ENCODE measurements at regions not wholly inside any gene's neighbourhood (a gene's known extent, or its start where the extent isn't known, plus 50 kb on each side); places are given as distances from the start of the nearest gene placed in this dataset.

- H3K27ac ChIP-seq (ENCODE audit: low read length in 2 of 2) = no peak overlapping the region
- H3K4me2 ChIP-seq (replicated peaks; ENCODE audit: low read depth, low read length, poor library complexity, severe bottlenecking) = no peak overlapping the region
- no peaks in the 10 kb centered on the region for H4K20me1 ChIP-seq (ENCODE audit: control insufficient read depth, insufficient read depth, low read length, poor library complexity, severe bottlenecking)
- intact Hi-C loops (cut with micrococcal nuclease) = no loop called here
- no peaks in the 10 kb centered on the region for H3K4me1 Mint-ChIP-seq
- peaks cover 0 to 6% (median 0%) of the 10 kb centered on the region in 3 donors for H3K9me3 ChIP-seq (ENCODE audit: control extremely low read depth in 1 of 3, control insufficient read depth in 2 of 3, insufficient read depth in 1 of 3, low read length in 2 of 3)
- no peak overlapping the region for H3K4me3 ChIP-seq (ENCODE audit: control extremely low read depth in 1 of 5, extremely low read depth in 1 of 5, insufficient read depth in 1 of 5, low read depth in 2 of 5, low read length in 4 of 5)
- no peak for ATAC-seq (ENCODE audit: low read depth)
- no peak overlapping the region for H2AFZ ChIP-seq (ENCODE audit: insufficient read depth, low read depth, low read length, poor library complexity, severe bottlenecking)
- WGBS (ENCODE audit: insufficient coverage) = 100% methylated on average over 1 of the region's 3 CpGs
- DNase-seq = no peak
- ChIA-PET CTCF (no interaction called here), POLR2A (no interaction called here)
- H3K27ac Mint-ChIP-seq = no peak overlapping the region
- no peaks in the 10 kb centered on the region for H3K36me3 ChIP-seq (replicated peaks in 1 of 2; ENCODE audit: control extremely low read depth in 1 of 2, control insufficient read depth in 1 of 2, extremely low read depth in 1 of 2, insufficient read depth in 2 of 2, low read length in 1 of 2)
- H3K9ac ChIP-seq (ENCODE audit: low read length) = no peak overlapping the region
- no peaks in the 10 kb centered on the region for H3K27me3 ChIP-seq (replicated peaks in 1 of 4; ENCODE audit: control extremely low read depth in 1 of 4, control insufficient read depth in 3 of 4, insufficient read depth in 4 of 4, low read length in 3 of 4)
- no peaks in the 10 kb centered on the region for H3K27me3 Mint-ChIP-seq
- no peak overlapping the region for H3K4me3 Mint-ChIP-seq
- H3K4me1 ChIP-seq (ENCODE audit: control insufficient read depth in 2 of 2, insufficient read depth in 2 of 2, low read length in 2 of 2) = no peaks in the 10 kb centered on the region
- TF ChIP-seq EZH2 (IDR thresholded peaks at IDR 0.05; ENCODE audit: borderline replicate concordance, insufficient read depth, low read depth, low read length, poor library complexity, severe bottlenecking) (no peak), CTCF (IDR thresholded peaks at IDR 0.05) (no peak)
- peaks cover 4% of the 10 kb centered on the region for H3K9me3 Mint-ChIP-seq (ENCODE audit: insufficient read depth)
- no peaks in the 10 kb centered on the region for H3K79me2 ChIP-seq (ENCODE audit: control insufficient read depth, insufficient read depth, low read length)
Observed at GRCh38 chr12:127043731-127044130, 1223.2 kb upstream of the TMEM132C start.

GRCh38 chr12:127044836-127045235, 1222.1 kb upstream of the TMEM132C start:
- no peak for ATAC-seq (ENCODE audit: low read depth)
- H3K27me3 Mint-ChIP-seq = no peaks in the 10 kb centered on the region
- intact Hi-C loops (cut with micrococcal nuclease) = no loop called here

More at GRCh38 chr12:127044836-127045235, 1222.1 kb upstream of the TMEM132C start:
- peaks cover 4% of the 10 kb centered on the region for H3K9me3 Mint-ChIP-seq (ENCODE audit: insufficient read depth)
- ChIA-PET POLR2A (no interaction called here), CTCF (no interaction called here)
- TF ChIP-seq CTCF (IDR thresholded peaks at IDR 0.05) (no peak), EZH2 (IDR thresholded peaks at IDR 0.05; ENCODE audit: borderline replicate concordance, insufficient read depth, low read depth, low read length, poor library complexity, severe bottlenecking) (no peak)
- Histone ChIP-seq H3K9ac (ENCODE audit: low read length) (no peak overlapping the region), H3K4me1 (ENCODE audit: control insufficient read depth in 2 of 2, insufficient read depth in 2 of 2, low read length in 2 of 2) (no peaks in the 10 kb centered on the region), H2AFZ (ENCODE audit: insufficient read depth, low read depth, low read length, poor library complexity, severe bottlenecking) (no peak overlapping the region), H3K27ac (ENCODE audit: low read length in 2 of 2) (no peak overlapping the region), H3K27me3 (replicated peaks in 1 of 4; ENCODE audit: control extremely low read depth in 1 of 4, control insufficient read depth in 3 of 4, insufficient read depth in 4 of 4, low read length in 3 of 4) (no peaks in the 10 kb centered on the region), H3K4me2 (replicated peaks; ENCODE audit: low read depth, low read length, poor library complexity, severe bottlenecking) (no peak overlapping the region), H3K79me2 (ENCODE audit: control insufficient read depth, insufficient read depth, low read length) (no peaks in the 10 kb centered on the region), H3K4me3 (ENCODE audit: control extremely low read depth in 1 of 5, extremely low read depth in 1 of 5, insufficient read depth in 1 of 5, low read depth in 2 of 5, low read length in 4 of 5) (no peak overlapping the region), H4K20me1 (ENCODE audit: control insufficient read depth, insufficient read depth, low read length, poor library complexity, severe bottlenecking) (no peaks in the 10 kb centered on the region), H3K36me3 (replicated peaks in 1 of 2; ENCODE audit: control extremely low read depth in 1 of 2, control insufficient read depth in 1 of 2, extremely low read depth in 1 of 2, insufficient read depth in 2 of 2, low read length in 1 of 2) (no peaks in the 10 kb centered on the region), H3K9me3 (ENCODE audit: control extremely low read depth in 1 of 3, control insufficient read depth in 2 of 3, insufficient read depth in 1 of 3, low read length in 2 of 3) (peaks cover 0 to 6% (median 0%) of the 10 kb centered on the region in 3 donors)
- no peak for DNase-seq
- no peaks in the 10 kb centered on the region for H3K4me1 Mint-ChIP-seq
- no peak overlapping the region for H3K4me3 Mint-ChIP-seq
- no peak overlapping the region for H3K27ac Mint-ChIP-seq
- WGBS (ENCODE audit: insufficient coverage) = no CpG with 5 or more reads among the region's 1 CpG

All from B cell (primary cell).